ENCODE measurements at regions not wholly inside any gene's neighbourhood (a gene's known extent, or its start where the extent isn't known, plus 50 kb on each side); places are given as distances from the start of the nearest gene placed in this dataset.

GRCh38 chr5:144971108-144971850 is 800.6 kb downstream of the KCTD16 start:
- no peak overlapping the region for H3K4me3 ChIP-seq
- no peak for TF ChIP-seq POLR2AphosphoS5 (IDR thresholded peaks at IDR 0.05)
- TF ChIP-seq POLR2A (IDR thresholded peaks at IDR 0.05) = no peak
- no peak for TF ChIP-seq EP300 (IDR thresholded peaks at IDR 0.05)
- TF ChIP-seq CTCF (IDR thresholded peaks at IDR 0.05) = no peak
- H3K9me3 ChIP-seq = peaks cover 0 to 13% (median 9%) of the 10 kb centered on the region in 4 donors
- no peaks in the 10 kb centered on the region for H3K4me1 ChIP-seq
- DNase-seq = peak in 1 of 2 donors; percentile 9
- no peaks in the 10 kb centered on the region for H3K36me3 ChIP-seq
- intact Hi-C loops (cut with DNase I; ENCODE audit: low total_unique reads) = no loop called here
- H3K27ac ChIP-seq = no peak overlapping the region
- 47 to 60% (median 59%) methylated on average over 6 of the region's 6 CpGs for WGBS, 5 donors
- H3K27me3 ChIP-seq = no peaks in the 10 kb centered on the region

- intact Hi-C loops (cut with DNase I; ENCODE audit: low total_unique reads) = no loop called here
- H3K4me1 ChIP-seq = no peaks in the 10 kb centered on the region
- H3K36me3 ChIP-seq = no peaks in the 10 kb centered on the region
- no peak for DNase-seq
- no peak overlapping the region for H3K4me3 ChIP-seq
- no peak overlapping the region for H3K27ac ChIP-seq
- no peaks in the 10 kb centered on the region for H3K27me3 ChIP-seq
- no peaks in the 10 kb centered on the region for H3K9me3 ChIP-seq
- TF ChIP-seq CTCF (IDR thresholded peaks at IDR 0.05) = no peak
- no peak for TF ChIP-seq POLR2A (IDR thresholded peaks at IDR 0.05)
- TF ChIP-seq EP300 (IDR thresholded peaks at IDR 0.05) = no peak
- TF ChIP-seq POLR2AphosphoS5 (IDR thresholded peaks at IDR 0.05) = no peak
Observed at GRCh38 chr5:144960296-144960695, 789.6 kb downstream of the KCTD16 start.

GRCh38 chr5:144958002-144958401 is 787.3 kb downstream of the KCTD16 start:
- Histone ChIP-seq H3K36me3 (no peaks in the 10 kb centered on the region), H3K27ac (no peak overlapping the region), H3K4me3 (no peak overlapping the region), H3K9me3 (no peaks in the 10 kb centered on the region), H3K4me1 (no peaks in the 10 kb centered on the region), H3K27me3 (no peaks in the 10 kb centered on the region)
- intact Hi-C loops (cut with DNase I; ENCODE audit: low total_unique reads) = no loop called here
- WGBS, 5 donors = 37 to 60% (median 56%) methylated on average over 1 of the region's 1 CpG
- DNase-seq = no peak
- TF ChIP-seq POLR2A (IDR thresholded peaks at IDR 0.05) = no peak
- no peak for TF ChIP-seq EP300 (IDR thresholded peaks at IDR 0.05)
- TF ChIP-seq POLR2AphosphoS5 (IDR thresholded peaks at IDR 0.05) = no peak
- TF ChIP-seq CTCF (IDR thresholded peaks at IDR 0.05) = no peak

- no peak overlapping the region for H3K27ac ChIP-seq
- H3K4me3 ChIP-seq = no peak overlapping the region
- H3K4me1 ChIP-seq = no peaks in the 10 kb centered on the region
- no peaks in the 10 kb centered on the region for H3K27me3 ChIP-seq
- no peak for TF ChIP-seq CTCF (IDR thresholded peaks at IDR 0.05)
- no peaks in the 10 kb centered on the region for H3K36me3 ChIP-seq
- 64 to 74% (median 69%) methylated on average over 2 of the region's 2 CpGs for WGBS, 5 donors
- no peaks in the 10 kb centered on the region for H3K9me3 ChIP-seq
- intact Hi-C loops (cut with DNase I; ENCODE audit: low total_unique reads) = no loop called here
- no peak for DNase-seq
Observed at GRCh38 chr5:144950996-144951395, 780.3 kb downstream of the KCTD16 start.

All from stomach (tissue), 8 donors.